ENCODE measurements at regions not wholly inside any gene's neighbourhood (a gene's known extent, or its start where the extent isn't known, plus 50 kb on each side); places are given as distances from the start of the nearest gene placed in this dataset.
A peak's percentile ranks its signal among the peaks of the same experiment; 100 is the strongest.

DNA sequence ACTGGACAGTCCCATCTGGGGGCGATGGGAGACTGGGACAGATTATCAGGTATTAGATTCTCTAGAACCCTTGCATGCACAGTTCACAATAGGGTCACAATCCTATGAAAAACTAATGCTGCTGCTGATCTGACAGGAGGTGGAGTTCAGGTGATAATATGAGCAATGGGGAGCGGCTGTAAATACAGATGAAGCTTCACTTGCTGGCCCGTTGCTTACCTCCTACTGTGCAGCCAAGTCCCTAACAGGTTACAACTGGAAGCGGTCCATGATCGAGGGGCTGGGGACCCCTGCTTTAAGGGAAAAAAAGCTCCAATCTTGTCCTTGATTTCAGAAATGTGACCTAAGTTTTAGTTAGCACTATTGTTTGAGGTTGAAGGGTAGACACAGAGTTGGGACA lies 175.2 kb downstream of the ZNF330 start:
- H3K27ac ChIP-seq (ENCODE audit: low read depth, low read length) = no peak overlapping the region
- H3K79me2 ChIP-seq (ENCODE audit: control insufficient read depth, insufficient read depth, low read length, unreplicated experiment) = no peaks in the 10 kb centered on the region
- H2AFZ ChIP-seq (ENCODE audit: low read length, unreplicated experiment) = no peak overlapping the region
- no peak overlapping the region for H3K4me3 ChIP-seq (ENCODE audit: low read depth, low read length)
- H3K27me3 ChIP-seq (ENCODE audit: insufficient read depth, low read length) = no peaks in the 10 kb centered on the region
- H3K36me3 ChIP-seq (ENCODE audit: insufficient read depth, low read length) = no peaks in the 10 kb centered on the region
- H3K4me1 ChIP-seq (ENCODE audit: control insufficient read depth, insufficient read depth, low read length, unreplicated experiment) = no peaks in the 10 kb centered on the region

DNA sequence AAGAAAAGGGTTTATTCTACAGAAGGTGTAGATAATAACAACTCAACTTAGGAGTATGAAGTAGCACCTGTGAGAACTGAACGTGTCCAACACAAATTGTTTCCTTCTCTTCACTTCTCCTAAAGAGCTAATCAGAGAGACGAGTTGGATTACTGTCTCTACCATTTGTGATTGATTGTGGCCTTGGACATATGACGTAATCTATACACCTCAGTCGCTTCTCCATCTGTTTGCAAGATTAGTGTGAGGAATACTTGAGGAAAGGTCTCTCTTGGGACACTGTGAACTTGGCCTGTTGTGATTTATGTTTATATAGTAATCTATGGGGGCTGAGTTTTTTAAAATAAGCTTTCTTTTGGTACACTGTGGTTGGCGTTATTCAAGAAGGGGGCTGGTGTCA lies 182.0 kb downstream of the ZNF330 start:
- no peaks in the 10 kb centered on the region for H3K27me3 ChIP-seq (ENCODE audit: insufficient read depth, low read length)
- no peak overlapping the region for H3K27ac ChIP-seq (ENCODE audit: low read depth, low read length)
- no peaks in the 10 kb centered on the region for H3K79me2 ChIP-seq (ENCODE audit: control insufficient read depth, insufficient read depth, low read length, unreplicated experiment)
- no peak overlapping the region for H2AFZ ChIP-seq (ENCODE audit: low read length, unreplicated experiment)
- H3K4me3 ChIP-seq (ENCODE audit: low read depth, low read length) = no peak overlapping the region
- no peaks in the 10 kb centered on the region for H3K4me1 ChIP-seq (ENCODE audit: control insufficient read depth, insufficient read depth, low read length, unreplicated experiment)
- H3K36me3 ChIP-seq (ENCODE audit: insufficient read depth, low read length) = no peaks in the 10 kb centered on the region

DNA sequence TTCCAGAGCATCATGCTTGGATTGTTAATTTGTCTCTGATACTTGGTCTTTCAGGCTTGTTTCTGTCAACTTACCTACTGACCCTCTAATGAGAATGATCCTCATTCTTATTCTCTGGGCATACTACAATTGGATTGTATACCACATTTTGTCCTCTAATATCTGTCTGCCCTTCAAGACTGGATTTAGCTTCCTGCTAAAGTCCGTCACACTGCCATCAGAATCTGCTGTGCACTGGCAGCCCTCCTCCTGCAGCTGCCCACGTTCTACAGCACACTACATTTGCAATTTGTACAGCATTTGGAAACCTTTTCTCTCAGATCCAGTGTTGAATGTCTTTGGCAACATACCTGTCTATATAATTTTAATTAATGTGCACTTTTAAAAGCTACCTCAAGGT lies 183.1 kb downstream of the ZNF330 start:
- no peaks in the 10 kb centered on the region for H3K4me1 ChIP-seq (ENCODE audit: control insufficient read depth, insufficient read depth, low read length, unreplicated experiment)
- H3K27ac ChIP-seq (ENCODE audit: low read depth, low read length) = no peak overlapping the region
- H3K36me3 ChIP-seq (ENCODE audit: insufficient read depth, low read length) = no peaks in the 10 kb centered on the region
- no peaks in the 10 kb centered on the region for H3K79me2 ChIP-seq (ENCODE audit: control insufficient read depth, insufficient read depth, low read length, unreplicated experiment)
- H3K27me3 ChIP-seq (ENCODE audit: insufficient read depth, low read length) = no peaks in the 10 kb centered on the region
- H3K4me3 ChIP-seq (ENCODE audit: low read depth, low read length) = no peak overlapping the region
- H2AFZ ChIP-seq (ENCODE audit: low read length, unreplicated experiment) = no peak overlapping the region

DNA sequence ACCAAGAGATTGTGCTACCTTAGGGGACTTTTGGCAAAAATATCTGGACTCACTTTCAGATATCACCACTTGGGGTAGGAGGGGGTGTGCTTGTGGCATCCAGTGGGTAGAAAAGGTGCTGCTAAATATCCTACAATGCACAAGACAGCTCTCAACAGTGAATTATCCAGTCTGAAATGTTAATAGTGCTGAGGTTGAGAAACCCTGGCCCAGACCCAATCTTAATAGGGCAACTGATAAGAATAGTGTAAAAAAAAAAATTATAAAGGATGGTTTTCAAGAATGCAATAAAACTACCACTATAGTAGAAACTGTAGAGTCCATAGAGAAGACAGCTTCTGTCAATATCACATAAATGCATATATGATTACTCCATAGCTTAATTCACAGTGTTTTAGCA lies 185.5 kb downstream of the ZNF330 start:
- Histone ChIP-seq H3K4me1 (ENCODE audit: control insufficient read depth, insufficient read depth, low read length, unreplicated experiment) (peaks cover 7% of the 10 kb centered on the region), H2AFZ (ENCODE audit: low read length, unreplicated experiment) (no peak overlapping the region), H3K4me3 (ENCODE audit: low read depth, low read length) (no peak overlapping the region), H3K79me2 (ENCODE audit: control insufficient read depth, insufficient read depth, low read length, unreplicated experiment) (no peaks in the 10 kb centered on the region), H3K27ac (ENCODE audit: low read depth, low read length) (no peak overlapping the region), H3K27me3 (ENCODE audit: insufficient read depth, low read length) (no peaks in the 10 kb centered on the region), H3K36me3 (ENCODE audit: insufficient read depth, low read length) (no peaks in the 10 kb centered on the region)

DNA sequence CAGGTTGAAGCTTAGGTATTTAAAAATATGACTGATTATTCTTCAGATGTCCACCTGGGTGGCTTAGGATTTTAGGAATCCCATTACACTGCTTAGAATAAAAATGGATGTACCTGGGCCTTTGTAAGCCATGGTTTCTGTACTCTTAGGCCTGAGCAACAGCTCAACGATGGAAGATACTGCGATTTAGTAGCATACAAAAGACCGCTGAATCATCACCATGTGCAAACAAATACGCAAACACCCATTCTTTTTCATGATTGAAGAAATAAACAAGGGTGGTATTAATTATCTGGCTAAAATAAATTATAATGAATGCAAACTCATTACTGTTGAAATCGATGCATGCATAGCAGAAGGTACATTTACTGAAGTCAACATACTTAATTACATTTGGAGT lies 188.9 kb downstream of the ZNF330 start:
- H3K27me3 ChIP-seq (ENCODE audit: insufficient read depth, low read length) = no peaks in the 10 kb centered on the region

DNA sequence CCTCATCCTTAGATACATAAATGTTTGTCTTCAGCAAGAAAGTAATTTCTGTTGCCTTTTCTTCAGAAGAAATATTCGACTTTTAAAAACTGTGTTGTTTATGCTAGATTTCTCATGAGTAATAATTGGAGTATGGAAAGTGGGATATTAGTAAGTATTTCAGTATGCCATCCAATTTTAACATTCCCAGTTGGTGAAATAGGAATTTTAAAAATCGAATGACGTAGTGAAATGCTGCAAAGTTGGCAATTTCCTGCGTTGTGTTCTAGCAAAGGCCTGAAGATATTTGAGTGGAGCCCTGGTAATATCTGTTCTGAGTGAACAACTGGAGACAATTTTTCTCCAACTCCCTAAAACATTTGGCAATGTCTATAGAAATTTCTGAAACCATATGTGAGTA lies 190.1 kb downstream of the ZNF330 start:
- Histone ChIP-seq H2AFZ (ENCODE audit: low read length, unreplicated experiment) (peak overlapping the region; percentile 5), H3K4me1 (ENCODE audit: control insufficient read depth, insufficient read depth, low read length, unreplicated experiment) (peaks cover 10% of the 10 kb centered on the region), H3K4me3 (ENCODE audit: low read depth, low read length) (no peak overlapping the region), H3K36me3 (ENCODE audit: insufficient read depth, low read length) (no peaks in the 10 kb centered on the region), H3K79me2 (ENCODE audit: control insufficient read depth, insufficient read depth, low read length, unreplicated experiment) (no peaks in the 10 kb centered on the region), H3K27ac (ENCODE audit: low read depth, low read length) (peak overlapping the region; percentile 62), H3K27me3 (ENCODE audit: insufficient read depth, low read length) (no peaks in the 10 kb centered on the region)

More for the DNA sequence above, 188.9 kb downstream of the ZNF330 start:
- Histone ChIP-seq H3K79me2 (ENCODE audit: control insufficient read depth, insufficient read depth, low read length, unreplicated experiment) (no peaks in the 10 kb centered on the region), H2AFZ (ENCODE audit: low read length, unreplicated experiment) (no peak overlapping the region), H3K4me1 (ENCODE audit: control insufficient read depth, insufficient read depth, low read length, unreplicated experiment) (peaks cover 10% of the 10 kb centered on the region), H3K4me3 (ENCODE audit: low read depth, low read length) (no peak overlapping the region), H3K36me3 (ENCODE audit: insufficient read depth, low read length) (no peaks in the 10 kb centered on the region), H3K27ac (ENCODE audit: low read depth, low read length) (no peak overlapping the region)

DNA sequence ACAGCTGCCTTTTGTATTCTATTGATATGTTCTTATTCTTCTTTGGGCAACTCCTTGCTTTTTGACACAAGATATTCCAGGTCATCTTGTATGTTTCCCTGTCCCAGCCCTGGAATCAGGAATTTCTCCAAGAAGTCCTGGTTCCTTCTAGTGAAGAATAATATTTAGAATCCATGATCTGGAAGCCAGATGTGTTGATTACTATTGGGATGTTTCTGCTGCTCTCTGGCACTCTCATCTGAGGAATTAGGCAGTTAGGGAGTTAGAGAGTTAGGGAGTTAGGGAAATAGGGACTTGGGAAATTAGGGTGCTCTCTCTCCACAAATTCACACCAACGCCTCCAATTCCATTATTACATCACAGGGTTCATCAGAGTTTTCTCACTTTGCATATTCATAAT lies 191.2 kb downstream of the ZNF330 start:
- Histone ChIP-seq H3K27me3 (ENCODE audit: insufficient read depth, low read length) (no peaks in the 10 kb centered on the region), H2AFZ (ENCODE audit: low read length, unreplicated experiment) (no peak overlapping the region), H3K4me1 (ENCODE audit: control insufficient read depth, insufficient read depth, low read length, unreplicated experiment) (peaks cover 14% of the 10 kb centered on the region), H3K79me2 (ENCODE audit: control insufficient read depth, insufficient read depth, low read length, unreplicated experiment) (no peaks in the 10 kb centered on the region), H3K27ac (ENCODE audit: low read depth, low read length) (no peak overlapping the region), H3K36me3 (ENCODE audit: insufficient read depth, low read length) (no peaks in the 10 kb centered on the region), H3K4me3 (ENCODE audit: low read depth, low read length) (no peak overlapping the region)

DNA sequence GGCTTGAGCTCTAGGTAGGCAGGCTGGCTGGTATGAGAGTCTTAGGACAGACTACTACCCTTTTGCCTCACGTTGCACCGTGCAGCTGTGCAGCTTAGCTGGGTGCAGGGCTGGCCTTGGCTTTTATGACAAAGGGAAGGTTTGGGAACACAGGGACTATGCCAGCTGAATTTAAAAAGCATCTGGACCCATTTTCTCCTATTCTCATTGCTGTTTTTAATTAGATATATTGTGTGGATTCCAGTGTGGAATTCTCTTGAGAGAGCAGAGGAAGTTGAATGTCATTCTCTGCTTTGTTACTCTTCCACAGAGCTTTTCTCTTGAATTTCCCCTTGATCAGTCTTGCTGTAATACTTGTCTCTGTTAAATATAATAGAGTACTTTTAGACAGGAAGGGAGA lies 192.7 kb downstream of the ZNF330 start:
- no peaks in the 10 kb centered on the region for H3K27me3 ChIP-seq (ENCODE audit: insufficient read depth, low read length)
- no peak overlapping the region for H3K27ac ChIP-seq (ENCODE audit: low read depth, low read length)
- peaks cover 19% of the 10 kb centered on the region for H3K4me1 ChIP-seq (ENCODE audit: control insufficient read depth, insufficient read depth, low read length, unreplicated experiment)
- H3K36me3 ChIP-seq (ENCODE audit: insufficient read depth, low read length) = no peaks in the 10 kb centered on the region
- no peak overlapping the region for H2AFZ ChIP-seq (ENCODE audit: low read length, unreplicated experiment)
- no peak overlapping the region for H3K4me3 ChIP-seq (ENCODE audit: low read depth, low read length)
- H3K79me2 ChIP-seq (ENCODE audit: control insufficient read depth, insufficient read depth, low read length, unreplicated experiment) = no peaks in the 10 kb centered on the region

DNA sequence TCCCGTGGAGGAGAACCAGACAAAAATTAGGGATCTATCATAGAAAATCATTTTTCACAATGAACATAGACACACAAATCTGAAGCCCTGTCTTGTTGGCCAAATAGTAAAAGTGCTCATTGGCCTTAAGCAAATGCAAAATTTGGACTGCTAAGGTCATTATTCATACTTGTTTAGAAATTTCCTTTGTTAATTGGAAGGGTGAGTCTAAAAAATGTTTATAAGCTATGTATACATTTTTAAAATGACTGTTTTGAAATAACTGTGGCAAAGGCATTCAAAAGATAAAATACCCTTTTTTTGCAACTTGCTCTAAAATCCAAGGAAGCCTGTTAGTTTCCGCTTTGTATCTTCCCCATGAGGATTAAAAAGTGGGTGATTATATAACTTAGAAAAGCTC lies 195.0 kb downstream of the ZNF330 start:
- Histone ChIP-seq H2AFZ (ENCODE audit: low read length, unreplicated experiment) (no peak overlapping the region), H3K27me3 (ENCODE audit: insufficient read depth, low read length) (no peaks in the 10 kb centered on the region), H3K4me1 (ENCODE audit: control insufficient read depth, insufficient read depth, low read length, unreplicated experiment) (peaks cover 16% of the 10 kb centered on the region), H3K79me2 (ENCODE audit: control insufficient read depth, insufficient read depth, low read length, unreplicated experiment) (no peaks in the 10 kb centered on the region), H3K36me3 (ENCODE audit: insufficient read depth, low read length) (no peaks in the 10 kb centered on the region), H3K27ac (ENCODE audit: low read depth, low read length) (no peak overlapping the region), H3K4me3 (ENCODE audit: low read depth, low read length) (no peak overlapping the region)

DNA sequence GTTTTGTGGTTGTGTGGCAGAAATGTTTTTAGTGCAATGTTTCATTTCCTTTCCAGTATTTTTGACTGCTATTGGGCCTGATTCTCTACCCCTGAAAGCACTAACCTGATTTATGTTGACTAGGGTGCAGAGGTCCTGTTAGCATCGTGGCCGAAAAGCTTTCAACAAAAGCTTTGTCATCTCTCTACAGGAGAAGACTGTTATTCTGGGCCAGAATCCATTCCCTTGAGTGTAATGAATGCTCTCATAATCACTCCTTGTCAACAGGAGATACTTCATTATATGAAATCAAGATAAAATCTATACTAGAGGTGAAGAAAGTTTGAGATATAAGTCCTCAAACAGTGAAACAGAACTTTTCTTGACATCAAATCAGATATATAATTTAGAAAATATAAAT lies 195.5 kb downstream of the ZNF330 start:
- Histone ChIP-seq H3K4me3 (ENCODE audit: low read depth, low read length) (no peak overlapping the region), H3K27me3 (ENCODE audit: insufficient read depth, low read length) (no peaks in the 10 kb centered on the region), H3K36me3 (ENCODE audit: insufficient read depth, low read length) (no peaks in the 10 kb centered on the region)

DNA sequence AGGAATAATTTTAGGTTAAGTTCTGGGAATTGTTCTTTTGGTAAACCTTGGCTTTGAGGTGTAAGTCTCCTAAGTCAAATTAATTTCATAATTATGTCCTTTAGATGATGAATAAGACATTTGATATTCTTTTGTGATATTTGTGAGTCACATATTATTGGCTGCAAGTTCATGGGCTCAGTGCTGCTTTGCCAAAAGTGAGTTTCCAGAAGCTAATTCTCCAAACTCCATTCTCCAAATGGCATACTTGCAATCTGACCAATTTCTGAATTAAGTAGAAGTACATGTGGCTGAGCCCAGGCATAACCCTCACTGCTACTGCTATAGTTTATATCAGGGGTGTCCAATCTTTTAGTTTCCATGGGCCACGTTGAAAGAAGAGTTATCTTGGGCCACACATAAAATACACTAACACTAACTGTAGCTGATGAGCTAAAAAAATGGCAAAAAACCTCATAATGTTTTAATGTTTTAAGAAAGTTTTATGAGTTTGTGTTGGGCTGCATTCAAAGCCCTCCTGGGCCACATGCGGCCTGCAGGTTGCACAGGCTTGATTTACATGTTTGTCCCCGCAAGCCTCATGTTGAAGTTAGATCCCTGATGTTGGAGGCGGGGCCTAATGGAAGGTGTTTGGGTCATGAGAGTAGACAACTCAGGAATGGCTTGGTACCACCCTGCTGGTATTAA lies 196.1 kb downstream of the ZNF330 start:
- H3K79me2 ChIP-seq (ENCODE audit: control insufficient read depth, insufficient read depth, low read length, unreplicated experiment) = no peaks in the 10 kb centered on the region
- H3K4me1 ChIP-seq (ENCODE audit: control insufficient read depth, insufficient read depth, low read length, unreplicated experiment) = peaks cover 9% of the 10 kb centered on the region
- no peak overlapping the region for H3K27ac ChIP-seq (ENCODE audit: low read depth, low read length)
- H2AFZ ChIP-seq (ENCODE audit: low read length, unreplicated experiment) = no peak overlapping the region
- no peak overlapping the region for H3K4me3 ChIP-seq (ENCODE audit: low read depth, low read length)
- H3K27me3 ChIP-seq (ENCODE audit: insufficient read depth, low read length) = no peaks in the 10 kb centered on the region
- H3K36me3 ChIP-seq (ENCODE audit: insufficient read depth, low read length) = no peaks in the 10 kb centered on the region

More for the DNA sequence above, 195.5 kb downstream of the ZNF330 start:
- H3K27ac ChIP-seq (ENCODE audit: low read depth, low read length) = no peak overlapping the region
- peaks cover 12% of the 10 kb centered on the region for H3K4me1 ChIP-seq (ENCODE audit: control insufficient read depth, insufficient read depth, low read length, unreplicated experiment)
- H2AFZ ChIP-seq (ENCODE audit: low read length, unreplicated experiment) = peak overlapping the region; percentile 41
- H3K79me2 ChIP-seq (ENCODE audit: control insufficient read depth, insufficient read depth, low read length, unreplicated experiment) = no peaks in the 10 kb centered on the region
